H1 (cell line): ENCODE measurements at regions not wholly inside any gene's neighbourhood (a gene's known extent, or its start where the extent isn't known, plus 50 kb on each side); places are given as distances from the start of the nearest gene placed in this dataset.

Experiments
- EGR1 ChIP-seq: IDR thresholded peaks from 2 replicates; pipeline ENCODE4 v1.6.1; 2011; ENCODE audit warnings: low read depth, low read length, borderline replicate concordance
- EP300 ChIP-seq, 2 experiments: IDR thresholded peaks; 1 replicate in 1 of 2; 2 replicates in 1 of 2; pipeline ENCODE4 v1.6.1; 2011 to 2012; ENCODE audit warnings: low read depth in 2 of 2, low read length in 2 of 2, mild to moderate bottlenecking in 2 of 2, borderline replicate concordance in 1 of 2, inconsistent platforms in 1 of 2, moderate library complexity in 1 of 2
- GABPA ChIP-seq: IDR thresholded peaks from 2 replicates; pipeline ENCODE4 v1.6.1; 2011; ENCODE audit warnings: mild to moderate bottlenecking, low read length, moderate library complexity, borderline replicate concordance; ENCODE audit not compliant: insufficient read depth
- GTF2F1 ChIP-seq: IDR thresholded peaks from 2 replicates; pipeline ENCODE4 v1.6.1; 2012; ENCODE audit warnings: low read depth, low read length, improper control_type of control experiment, borderline replicate concordance
- HDAC2 ChIP-seq, 2 experiments: fragments of 300-600 bp in 1 of 2; sonication (generic) in 1 of 2; IDR thresholded peaks; 2 replicates each; pipeline ENCODE4 v1.6.1; 2011 to 2012; ENCODE audit warnings: low read depth in 2 of 2, low read length in 2 of 2, mild to moderate bottlenecking in 2 of 2, moderate library complexity in 2 of 2, borderline replicate concordance in 1 of 2, inconsistent platforms in 1 of 2
- HDAC6 ChIP-seq: IDR thresholded peaks from one replicate; pipeline ENCODE4 v1.7.1; 2012; ENCODE audit warnings: low read depth, mild to moderate bottlenecking, inconsistent platforms, low read length, moderate library complexity
- JUN ChIP-seq: IDR thresholded peaks from 2 replicates; pipeline ENCODE4 v1.6.1; 2011; ENCODE audit warnings: low read depth, mild to moderate bottlenecking, improper control_type of control experiment, low read length
- KDM4A ChIP-seq: IDR thresholded peaks from one replicate; pipeline ENCODE4 v1.7.1; 2012; ENCODE audit warnings: low read depth, mild to moderate bottlenecking, moderate library complexity, low read length, inconsistent platforms; ENCODE audit not compliant: severe bottlenecking
- MAFK ChIP-seq: IDR thresholded peaks from 2 replicates; pipeline ENCODE4 v1.6.1; 2012; ENCODE audit warnings: low read depth, mild to moderate bottlenecking, improper control_type of control experiment, low read length
- RAD21 ChIP-seq, 2 experiments: IDR thresholded peaks in 1 of 2; conservative IDR thresholded peaks in 1 of 2; 2 replicates each; pipeline ENCODE4 v1.6.1; 2011; ENCODE audit warnings: low read depth in 2 of 2, low read length in 2 of 2, improper control_type of control experiment in 1 of 2, inconsistent platforms in 1 of 2, mild to moderate bottlenecking in 1 of 2, moderate library complexity in 1 of 2
- RNF2 ChIP-seq: fragments of 200-900, 300-1000 bp; sonication (generic); IDR thresholded peaks from 2 replicates; pipeline ENCODE4 v1.7.1; 2016; ENCODE audit warnings: borderline replicate concordance, low read depth, mild to moderate bottlenecking, antibody characterized with exemption, low read length; ENCODE audit not compliant: poor library complexity, severe bottlenecking; ENCODE audit errors: missing control alignments
- RXRA ChIP-seq: IDR thresholded peaks from 2 replicates; pipeline ENCODE4 v1.6.1; 2011; ENCODE audit warnings: low read depth, mild to moderate bottlenecking, low read length, moderate library complexity; ENCODE audit not compliant: insufficient read depth
- SAP30 ChIP-seq: fragments of 300-600 bp; sonication (generic); IDR thresholded peaks from 2 replicates; pipeline ENCODE4 v1.7.1; 2012; ENCODE audit warnings: low read length, moderate library complexity, mild to moderate bottlenecking, inconsistent platforms; ENCODE audit not compliant: insufficient read depth, insufficient replicate concordance
- SIX5 ChIP-seq: IDR thresholded peaks from 2 replicates; pipeline ENCODE4 v1.6.1; 2011; ENCODE audit warnings: mild to moderate bottlenecking, low read depth, low read length
- SP2 ChIP-seq: IDR thresholded peaks from 2 replicates; pipeline ENCODE4 v1.6.1; 2012; ENCODE audit warnings: mild to moderate bottlenecking, low read length, inconsistent platforms
- YY1 ChIP-seq: IDR thresholded peaks from 2 replicates; pipeline ENCODE4 v1.6.1; 2011; ENCODE audit warnings: low read depth, mild to moderate bottlenecking, low read length
- TF ChIP-seq, protein P1 (sequence below): IDR thresholded peaks from 2 replicates; pipeline ENCODE4 v1.6.1; 2012; ENCODE audit warnings: low read length, inconsistent platforms
- TF ChIP-seq, protein P2 (sequence below): IDR thresholded peaks from 2 replicates; pipeline ENCODE4 v1.6.1; 2012; ENCODE audit warnings: inconsistent platforms

DNA sequence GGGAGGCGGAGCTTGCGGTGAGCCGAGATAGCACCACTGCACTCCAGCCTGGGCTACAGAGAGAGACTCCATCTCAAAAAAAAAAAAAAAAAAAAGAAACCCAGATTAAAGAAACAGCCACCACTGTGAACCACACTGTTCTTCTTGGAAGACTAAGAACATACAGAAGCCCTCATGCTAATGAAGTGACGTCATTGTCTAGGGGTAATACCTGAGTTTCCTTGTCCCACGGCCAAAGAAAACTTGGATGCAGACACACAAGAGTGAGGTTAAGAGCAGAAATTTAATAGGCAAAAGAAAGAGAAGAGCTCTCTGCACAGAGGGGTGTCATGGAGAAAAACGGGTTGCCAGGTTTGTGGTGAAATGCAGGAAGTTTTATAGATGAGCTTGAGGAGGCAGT lies 691.6 kb downstream of the NLGN4X start (continued):
- no peak for TF ChIP-seq GTF2F1
- TF ChIP-seq, protein P1, sequence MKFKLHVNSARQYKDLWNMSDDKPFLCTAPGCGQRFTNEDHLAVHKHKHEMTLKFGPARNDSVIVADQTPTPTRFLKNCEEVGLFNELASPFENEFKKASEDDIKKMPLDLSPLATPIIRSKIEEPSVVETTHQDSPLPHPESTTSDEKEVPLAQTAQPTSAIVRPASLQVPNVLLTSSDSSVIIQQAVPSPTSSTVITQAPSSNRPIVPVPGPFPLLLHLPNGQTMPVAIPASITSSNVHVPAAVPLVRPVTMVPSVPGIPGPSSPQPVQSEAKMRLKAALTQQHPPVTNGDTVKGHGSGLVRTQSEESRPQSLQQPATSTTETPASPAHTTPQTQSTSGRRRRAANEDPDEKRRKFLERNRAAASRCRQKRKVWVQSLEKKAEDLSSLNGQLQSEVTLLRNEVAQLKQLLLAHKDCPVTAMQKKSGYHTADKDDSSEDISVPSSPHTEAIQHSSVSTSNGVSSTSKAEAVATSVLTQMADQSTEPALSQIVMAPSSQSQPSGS: no peak
- TF ChIP-seq HDAC6: no peak
- TF ChIP-seq SIX5: no peak
- no peak for TF ChIP-seq SAP30
- TF ChIP-seq JUN: no peak
- TF ChIP-seq, protein P2, sequence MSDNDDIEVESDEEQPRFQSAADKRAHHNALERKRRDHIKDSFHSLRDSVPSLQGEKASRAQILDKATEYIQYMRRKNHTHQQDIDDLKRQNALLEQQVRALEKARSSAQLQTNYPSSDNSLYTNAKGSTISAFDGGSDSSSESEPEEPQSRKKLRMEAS: no peak
- TF ChIP-seq HDAC2 (IDR thresholded peaks at IDR 0.05; ENCODE audit: borderline replicate concordance in 1 of 2, low read depth in 2 of 2, low read length in 2 of 2): no peak
- TF ChIP-seq MAFK: no peak
- TF ChIP-seq RNF2: no peak
- TF ChIP-seq RAD21 (IDR thresholded peaks at IDR 0.05 in 1 of 2, conservative IDR thresholded peaks at IDR 0.05 in 1 of 2; ENCODE audit: low read depth in 2 of 2, low read length in 2 of 2): no peak
- no peak for TF ChIP-seq RXRA
- no peak for TF ChIP-seq SP2
- TF ChIP-seq YY1: no peak
- no peak for TF ChIP-seq GABPA
- no peak for TF ChIP-seq KDM4A
- TF ChIP-seq EGR1: no peak
- no peak for TF ChIP-seq EP300 (IDR thresholded peaks at IDR 0.05; ENCODE audit: borderline replicate concordance in 1 of 2, low read depth in 2 of 2, low read length in 2 of 2)
